GM12891 (cell line): ENCODE measurements at regions not wholly inside any gene's neighbourhood (a gene's known extent, or its start where the extent isn't known, plus 50 kb on each side); places are given as distances from the start of the nearest gene placed in this dataset.

Source experiments
- DNase-seq: peaks from one replicate; pipeline ENCODE4 v3.0.0; 2011; ENCODE audit warnings: low spot score; ENCODE audit not compliant: insufficient read length
- FAIRE-seq: peaks from 2 replicates; lab custom pipeline; 2011; peaks lifted over from hg19 to GRCh38; lab: Jason Lieb, UNC
- PAX5 ChIP-seq: IDR thresholded peaks from 2 replicates; pipeline ENCODE4 v1.6.1; 2011; ENCODE audit warnings: low read length, moderate library complexity, mild to moderate bottlenecking; ENCODE audit not compliant: insufficient read depth, severe bottlenecking
- POLR2A ChIP-seq: IDR thresholded peaks from 2 replicates; pipeline ENCODE4 v1.6.1; 2011; ENCODE audit warnings: low read depth, low read length, control low read depth
- POLR2AphosphoS5 ChIP-seq: IDR thresholded peaks from 2 replicates; pipeline ENCODE4 v1.6.1; 2011; ENCODE audit warnings: low read depth, low read length, control low read depth
- POU2F2 ChIP-seq: IDR thresholded peaks from 2 replicates; pipeline ENCODE4 v1.6.1; 2011; ENCODE audit warnings: low read depth, mild to moderate bottlenecking, control low read depth, low read length, moderate library complexity
- SPI1 ChIP-seq: IDR thresholded peaks from 2 replicates; pipeline ENCODE4 v1.6.1; 2011; ENCODE audit warnings: low read depth, low read length, control low read depth
- TAF1 ChIP-seq: IDR thresholded peaks from 2 replicates; pipeline ENCODE4 v1.6.1; 2011; ENCODE audit warnings: low read depth, low read length, control low read depth

DNA sequence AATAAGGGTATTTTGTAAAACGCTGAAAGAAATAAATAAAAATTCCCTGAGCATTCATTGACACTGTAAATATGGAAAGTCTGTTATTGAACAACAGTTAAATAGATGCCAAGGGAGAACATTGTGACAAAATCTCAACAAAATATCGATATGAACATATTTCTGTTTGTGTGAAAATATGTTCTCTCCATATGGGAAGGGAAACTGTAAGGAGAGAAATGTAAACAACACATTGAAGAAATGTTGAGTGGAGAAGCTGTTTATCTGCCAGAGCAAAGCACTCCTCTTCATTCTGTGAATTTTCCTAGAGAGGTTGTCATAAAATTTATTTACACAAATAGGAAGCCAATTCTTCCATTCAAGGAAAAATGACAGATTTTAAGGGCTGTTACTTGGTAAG lies 57.1 kb upstream of the EOMES start:
- DNase-seq = no peak
- TF ChIP-seq SPI1 = no peak
- TF ChIP-seq POU2F2 = no peak
- TF ChIP-seq POLR2AphosphoS5 = no peak
- TF ChIP-seq POLR2A = no peak
- no peak for TF ChIP-seq PAX5
- TF ChIP-seq TAF1 = no peak
- FAIRE-seq = no peak

DNA sequence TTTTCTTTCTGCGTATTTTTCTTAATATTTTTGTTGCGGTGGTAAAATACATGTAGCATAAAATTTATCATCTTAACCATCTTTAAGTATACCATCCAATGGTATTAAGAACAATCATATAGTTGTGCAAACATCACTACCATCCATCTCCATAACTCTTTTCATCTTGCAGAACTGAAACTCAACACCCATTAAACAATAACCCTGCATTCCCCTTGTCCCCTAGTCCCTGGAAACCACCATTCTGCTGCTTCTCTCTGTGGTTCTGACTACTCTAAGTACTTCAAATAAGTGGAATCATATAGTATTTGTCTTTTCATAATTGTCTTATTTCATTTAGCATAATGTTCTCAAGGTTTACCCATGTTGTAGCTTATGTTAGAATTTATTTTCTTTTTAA lies 67.3 kb upstream of the EOMES start:
- FAIRE-seq (no peak), DNase-seq (no peak)
- no peak for TF ChIP-seq POLR2AphosphoS5
- TF ChIP-seq PAX5 = no peak
- TF ChIP-seq POU2F2 = no peak
- no peak for TF ChIP-seq TAF1
- TF ChIP-seq POLR2A = no peak
- TF ChIP-seq SPI1 = no peak

DNA sequence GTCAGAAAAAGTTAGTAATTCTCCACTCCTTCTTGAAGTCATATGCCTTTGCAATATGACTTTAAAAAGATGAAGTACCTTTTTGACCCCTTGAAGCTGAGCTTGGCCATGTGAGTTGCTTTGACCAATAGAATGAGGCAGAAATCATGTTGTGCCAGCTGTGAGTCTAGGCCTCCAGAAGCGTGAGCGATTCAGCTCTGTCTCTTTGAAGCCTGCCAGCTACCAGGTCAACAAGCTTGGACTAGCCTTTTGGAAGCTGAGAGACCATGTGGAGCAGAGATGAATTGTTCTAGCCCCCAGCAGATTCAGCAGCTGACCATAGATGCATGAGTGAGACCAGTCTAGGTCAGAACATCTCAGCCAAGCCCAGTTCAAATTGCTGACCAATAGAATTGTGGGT lies 69.8 kb upstream of the EOMES start:
- no peak for FAIRE-seq
- no peak for DNase-seq
- TF ChIP-seq POLR2AphosphoS5 (no peak), PAX5 (no peak), TAF1 (no peak), SPI1 (no peak), POU2F2 (no peak)

DNA sequence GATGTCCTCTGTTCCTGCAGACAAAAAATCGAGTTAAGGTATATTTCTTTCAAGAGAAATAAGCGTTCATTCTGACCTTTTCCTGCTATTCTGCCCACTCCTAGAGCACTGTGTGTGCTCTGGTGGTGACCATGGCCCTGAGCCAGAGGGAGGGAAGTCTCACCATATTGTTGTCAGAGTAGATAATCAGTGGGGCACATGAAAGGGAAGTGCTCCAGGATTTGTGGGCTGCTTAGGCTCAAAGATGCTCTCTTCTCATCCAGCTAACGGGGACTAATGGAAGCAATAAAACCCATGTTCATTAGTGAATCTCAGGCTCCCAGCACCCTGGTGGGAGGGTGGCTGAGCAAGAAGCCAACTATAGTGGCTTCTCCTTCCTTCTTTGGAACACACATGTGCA lies 70.7 kb upstream of the EOMES start:
- no peak for DNase-seq
- no peak for FAIRE-seq
- TF ChIP-seq PAX5 (no peak), POU2F2 (no peak), TAF1 (no peak), POLR2A (no peak), POLR2AphosphoS5 (no peak), SPI1 (no peak)

DNA sequence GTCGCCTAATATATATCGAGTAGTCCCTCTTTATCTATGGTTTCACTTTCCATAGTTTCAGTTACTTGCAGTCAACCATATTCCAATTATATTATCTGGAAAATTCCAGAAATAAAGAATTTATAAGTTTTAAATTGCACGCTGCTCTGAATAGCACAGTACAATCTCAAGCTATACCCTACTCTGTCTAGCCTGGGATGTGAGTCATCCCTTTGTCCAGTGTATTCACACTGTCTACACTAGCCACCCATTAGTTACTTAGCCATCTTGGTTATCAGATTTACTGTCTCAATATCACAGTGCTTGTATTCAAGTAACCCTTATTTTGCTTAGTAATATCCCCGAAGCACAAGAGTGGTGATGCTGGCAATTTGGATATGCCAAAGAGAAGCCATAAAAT lies 72.1 kb upstream of the EOMES start:
- DNase-seq (no peak), FAIRE-seq (no peak)
- TF ChIP-seq POLR2A (no peak), SPI1 (no peak), POU2F2 (no peak), PAX5 (no peak), TAF1 (no peak)

DNA sequence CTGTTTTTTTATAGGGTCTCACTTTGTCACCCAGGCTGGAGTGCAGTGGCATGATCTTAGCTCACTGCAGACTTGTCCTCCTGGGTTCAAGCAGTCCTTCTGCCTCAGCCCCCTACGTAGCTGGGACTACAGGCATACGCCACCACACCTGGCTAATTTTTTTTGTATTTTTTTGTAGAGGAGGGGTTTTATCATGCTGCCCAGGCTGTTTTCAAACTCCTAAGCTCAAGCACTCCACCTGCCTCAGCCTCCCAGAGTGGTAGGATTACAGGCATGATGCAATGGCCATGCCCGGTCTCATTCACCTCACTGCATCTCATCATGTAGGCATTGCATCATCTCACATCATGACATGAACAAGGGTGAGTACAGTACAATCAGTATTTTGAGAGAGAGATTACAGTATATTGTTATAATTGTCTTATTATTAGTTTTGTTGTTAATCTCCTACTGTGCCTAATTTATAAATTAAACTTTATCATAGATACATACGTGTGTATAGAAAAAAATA lies 74.3 kb upstream of the EOMES start:
- DNase-seq (no peak), FAIRE-seq (no peak)
- TF ChIP-seq POLR2AphosphoS5 = no peak
- no peak for TF ChIP-seq POLR2A
- no peak for TF ChIP-seq TAF1
- TF ChIP-seq PAX5 = no peak

DNA sequence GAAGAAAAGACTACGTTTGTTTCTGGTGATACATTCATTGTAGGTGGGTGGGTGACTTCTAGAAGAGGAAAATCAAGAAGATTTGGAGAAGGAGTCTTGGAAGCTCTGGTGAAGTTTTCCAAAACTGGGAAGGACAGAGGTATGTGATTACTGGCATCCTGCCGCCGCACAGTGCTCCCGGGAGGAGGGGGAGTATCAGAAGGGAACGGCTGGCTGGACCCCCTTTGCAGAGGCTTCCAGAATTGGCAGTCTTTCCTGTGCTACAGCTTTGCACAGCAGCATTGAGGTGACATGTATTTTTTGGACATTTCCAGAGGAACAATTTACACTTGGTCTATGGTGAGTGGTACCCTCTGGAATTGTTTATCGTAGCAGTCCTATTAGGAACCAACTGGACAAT lies 75.7 kb upstream of the EOMES start:
- TF ChIP-seq POLR2AphosphoS5 (no peak), TAF1 (no peak), SPI1 (no peak), POU2F2 (no peak), PAX5 (no peak), POLR2A (no peak)
- DNase-seq (no peak), FAIRE-seq (no peak)

DNA sequence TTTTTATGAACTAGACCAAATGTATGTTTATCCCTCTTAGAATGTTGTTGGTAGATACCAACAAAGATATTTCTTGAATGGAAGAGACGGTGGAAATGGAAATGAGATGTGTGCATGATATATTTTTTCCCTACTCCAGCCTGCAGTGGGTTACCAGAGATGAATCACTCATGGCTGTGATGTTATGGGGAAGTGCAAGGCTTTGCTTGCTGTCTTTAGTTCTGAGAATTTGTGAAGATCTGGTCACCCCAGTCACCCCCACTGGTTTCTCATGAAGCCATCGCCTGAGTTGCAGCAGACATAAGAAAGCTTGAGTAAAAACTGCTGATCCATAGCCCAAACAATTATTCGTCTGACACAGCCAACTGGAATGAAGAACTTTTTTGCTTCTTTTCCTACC lies 78.1 kb upstream of the EOMES start:
- no peak for TF ChIP-seq SPI1
- TF ChIP-seq TAF1 = no peak
- TF ChIP-seq PAX5 = no peak
- no peak for TF ChIP-seq POLR2AphosphoS5
- TF ChIP-seq POU2F2 = no peak
- TF ChIP-seq POLR2A = no peak
- FAIRE-seq (no peak), DNase-seq (no peak)

DNA sequence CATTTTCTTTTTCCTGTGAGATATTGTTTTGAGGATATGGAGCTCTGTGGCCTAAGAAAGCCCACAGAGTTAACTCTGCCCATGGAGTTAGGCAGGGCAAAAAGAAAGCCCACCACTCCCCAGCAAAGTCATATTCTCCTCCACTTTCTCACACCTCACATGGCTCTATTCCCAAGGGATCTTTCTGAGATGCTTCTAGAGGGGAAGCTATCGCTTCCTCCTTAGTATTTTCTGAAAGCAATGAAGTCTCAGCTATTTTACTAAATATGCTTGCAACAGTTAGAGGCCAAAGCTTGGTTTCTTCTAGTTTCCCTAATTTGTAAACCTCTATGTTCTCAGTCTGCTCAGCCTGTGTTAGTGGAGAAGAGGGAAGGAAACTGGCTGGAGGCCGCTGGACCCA lies 80.3 kb upstream of the EOMES start:
- DNase-seq (no peak), FAIRE-seq (no peak)
- no peak for TF ChIP-seq POU2F2
- TF ChIP-seq PAX5 = no peak
- no peak for TF ChIP-seq TAF1
- no peak for TF ChIP-seq POLR2AphosphoS5
- no peak for TF ChIP-seq SPI1
- no peak for TF ChIP-seq POLR2A

DNA sequence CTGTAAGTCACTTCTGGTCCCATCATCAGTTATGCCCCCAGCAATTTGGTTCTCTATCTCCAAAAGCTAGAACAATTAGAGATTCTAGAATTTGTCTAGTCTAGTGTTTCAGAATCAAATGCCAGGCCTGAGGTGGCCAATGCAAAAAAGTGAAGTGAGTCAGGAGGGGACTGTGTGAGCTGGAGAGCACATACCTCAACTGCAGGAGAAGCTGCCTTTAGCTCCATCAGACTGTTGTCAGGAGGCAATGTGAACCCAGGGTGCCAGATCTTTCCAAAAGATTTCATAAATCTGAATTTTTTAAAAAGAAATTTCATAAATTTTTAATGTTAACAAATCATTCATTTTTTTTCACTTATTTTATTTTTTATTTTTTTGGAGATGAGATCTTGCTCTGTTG lies 80.7 kb upstream of the EOMES start:
- DNase-seq (no peak), FAIRE-seq (no peak)
- TF ChIP-seq POLR2A (no peak), POLR2AphosphoS5 (no peak), TAF1 (no peak)

DNA sequence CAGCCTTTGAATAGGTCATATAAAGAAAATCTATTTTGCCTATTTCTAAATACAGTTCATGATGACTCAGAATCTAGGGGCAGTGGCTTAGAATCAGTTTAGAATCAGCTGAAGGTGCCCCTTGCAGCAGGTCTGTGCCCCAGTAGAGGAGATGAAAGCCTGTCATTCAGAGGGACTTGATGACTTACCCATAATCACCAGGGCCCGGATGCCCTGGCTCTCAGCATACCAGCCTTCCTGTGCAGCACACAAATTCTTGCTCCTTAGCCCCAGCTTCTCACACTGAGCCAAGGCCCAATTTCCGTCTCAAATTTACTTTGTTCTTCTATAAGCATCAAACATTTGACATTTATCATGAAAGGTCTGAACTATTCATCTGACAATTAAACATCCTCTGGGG lies 83.2 kb upstream of the EOMES start:
- no peak for DNase-seq
- TF ChIP-seq PAX5 (no peak), POU2F2 (no peak), SPI1 (no peak), TAF1 (no peak), POLR2AphosphoS5 (no peak), POLR2A (no peak)
- no peak for FAIRE-seq
